HG03280 (cell line): ENCODE measurements at regions not wholly inside any gene's neighbourhood (a gene's known extent, or its start where the extent isn't known, plus 50 kb on each side); places are given as distances from the start of the nearest gene placed in this dataset.
"Not testable (repeated sequence)": the region's sequence is repeated elsewhere in the genome, so short reads cannot be mapped to it uniquely, and the experiment has no call there.

Source experiments
- ATAC-seq: cut with Tn5 transposase; IDR thresholded peaks from one replicate; pipeline ENCODE4 v1.9.1; 2021; ENCODE audit warnings: mild to moderate bottlenecking, moderate library complexity; ENCODE audit not compliant: unreplicated experiment

- no peak for ATAC-seq
Measured at GRCh38 chr2:138365581-138365980, 136.0 kb upstream of the SPOPL start.

GRCh38 chr2:138369856-138370255 lies 131.7 kb upstream of the SPOPL start:
- ATAC-seq, result no peak

DNA sequence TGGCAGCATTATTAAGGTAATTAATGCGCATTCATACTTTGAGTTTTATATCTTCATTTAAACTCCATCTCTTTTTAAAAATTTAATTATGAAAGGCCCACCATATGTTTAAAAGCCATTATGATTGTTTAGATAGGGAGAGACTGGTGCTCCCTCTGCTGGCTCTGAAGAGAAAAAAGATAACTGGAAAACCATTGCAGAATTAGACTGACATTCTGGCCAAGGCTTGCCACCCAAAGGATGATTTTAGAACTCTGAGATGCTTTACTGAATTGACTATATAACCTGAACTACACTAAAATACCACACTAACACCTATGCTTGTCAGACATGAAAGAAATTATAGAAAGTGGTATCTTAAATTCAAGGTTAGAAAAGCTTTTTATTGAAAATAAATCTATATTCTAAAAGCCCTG lies 127.6 kb upstream of the SPOPL start:
- ATAC-seq, result peak; percentile 59

GRCh38 chr2:138381373-138381772 lies 120.2 kb upstream of the SPOPL start:
- ATAC-seq, result no peak

- ATAC-seq, result no peak
Measured at GRCh38 chr2:138382672-138383071, 118.9 kb upstream of the SPOPL start.

GRCh38 chr2:138386191-138386590 lies 115.4 kb upstream of the SPOPL start:
- ATAC-seq, result not testable (repeated sequence)

- ATAC-seq, result no peak
Measured at GRCh38 chr2:138389063-138389462, 112.5 kb upstream of the SPOPL start.

GRCh38 chr2:138390316-138390945 lies 111.1 kb upstream of the SPOPL start:
- ATAC-seq, result no peak

DNA sequence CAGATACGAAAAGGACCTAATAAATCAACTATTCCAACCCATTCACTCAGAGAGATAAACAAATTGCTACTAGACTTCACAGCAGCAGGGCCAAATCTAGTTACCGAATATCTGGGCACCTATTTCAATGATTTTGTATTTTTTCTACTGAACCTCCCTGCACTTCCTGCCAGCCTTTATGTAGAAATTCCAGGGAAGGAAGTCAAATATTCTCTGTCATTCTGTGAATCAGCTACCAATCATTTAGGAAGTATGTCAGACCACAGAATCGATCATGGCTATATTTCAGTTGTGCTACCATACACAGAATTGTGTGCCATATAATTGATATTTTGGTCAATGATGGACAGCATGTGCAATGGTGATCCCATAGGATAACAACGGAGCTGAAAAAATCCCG lies 109.6 kb upstream of the SPOPL start:
- ATAC-seq, result no peak

- ATAC-seq, result no peak
Measured at GRCh38 chr2:138395565-138396306, 105.8 kb upstream of the SPOPL start.

DNA sequence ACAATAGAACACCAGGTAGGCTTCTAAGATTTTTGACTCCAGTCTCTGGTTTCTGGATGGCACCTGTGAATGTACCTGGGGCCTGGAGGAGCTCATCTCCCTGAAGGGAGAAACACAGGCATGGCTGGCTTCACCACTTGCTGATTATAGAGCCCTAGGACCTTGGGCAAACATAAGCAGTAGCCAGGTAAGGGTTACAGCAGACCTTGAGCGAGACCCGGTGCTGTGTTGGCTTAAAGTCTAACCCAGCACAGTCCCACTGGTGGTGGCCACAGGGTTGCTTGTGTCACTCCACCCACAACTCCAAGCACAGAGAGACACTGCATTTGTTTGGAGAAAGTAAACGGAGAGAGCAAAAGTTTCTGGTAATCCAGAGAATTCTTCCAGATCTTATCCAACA lies 104.7 kb upstream of the SPOPL start:
- no peak for ATAC-seq

DNA sequence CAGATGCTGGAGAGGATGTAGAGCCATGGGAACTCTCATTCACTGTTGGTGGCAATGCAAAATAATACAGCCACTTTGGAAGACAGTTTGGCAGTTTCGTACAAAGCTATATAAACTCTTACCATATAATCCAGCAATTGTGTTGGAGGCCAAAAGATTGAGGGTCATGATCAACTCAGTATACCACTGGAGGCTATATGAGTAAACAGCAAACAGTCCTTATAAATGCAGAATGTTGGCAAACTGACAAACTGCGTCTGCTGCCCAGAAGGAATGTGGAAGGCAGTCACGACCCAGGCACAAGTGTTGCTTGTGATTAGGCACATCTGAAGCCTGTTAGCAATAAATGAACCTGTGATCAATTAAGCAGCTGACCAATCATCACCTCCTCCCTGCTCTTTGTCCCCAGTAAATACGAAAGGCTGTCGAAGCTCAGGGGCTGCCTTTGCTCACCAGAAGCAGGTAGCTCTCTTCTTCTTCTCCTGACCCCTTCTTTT lies 98.1 kb upstream of the SPOPL start:
- no peak for ATAC-seq

- no peak for ATAC-seq
Measured at GRCh38 chr2:138414014-138414413, 87.6 kb upstream of the SPOPL start.

- ATAC-seq, result no peak
Measured at GRCh38 chr2:138415985-138416384, 85.6 kb upstream of the SPOPL start.

GRCh38 chr2:138418453-138418852 lies 83.1 kb upstream of the SPOPL start:
- no peak for ATAC-seq

DNA sequence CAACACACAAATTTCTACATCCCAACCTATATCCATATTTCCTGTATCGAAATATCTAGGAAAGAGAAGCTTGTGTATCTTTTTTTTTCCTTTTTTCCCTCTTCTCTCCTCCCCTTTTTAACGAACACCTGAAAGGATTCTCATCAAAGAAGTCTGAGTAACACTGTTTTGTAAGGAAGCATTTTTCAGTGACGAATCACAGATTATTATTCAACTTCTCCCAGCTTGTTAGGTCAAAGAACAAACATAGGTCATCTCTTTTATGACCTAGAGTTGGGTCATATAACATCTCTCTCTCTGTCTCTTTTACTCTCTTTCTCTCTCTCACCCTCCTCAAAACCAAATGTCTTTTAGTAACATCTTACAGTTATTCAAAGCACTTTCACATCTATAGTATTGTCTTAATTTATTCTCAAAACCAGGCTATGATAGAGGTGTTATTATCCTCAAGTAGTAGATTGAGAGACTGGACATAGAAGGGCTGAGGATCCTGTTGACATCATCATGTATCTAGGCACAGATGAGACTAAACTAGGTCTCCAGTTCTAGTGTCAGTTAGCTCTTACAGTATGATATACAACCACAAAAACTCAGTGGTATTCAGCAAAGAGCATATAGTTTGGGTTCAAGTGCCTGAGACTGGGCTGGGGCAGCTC lies 80.1 kb upstream of the SPOPL start:
- no peak for ATAC-seq

- no peak for ATAC-seq
Measured at GRCh38 chr2:138421971-138422335, 79.6 kb upstream of the SPOPL start.

GRCh38 chr2:138423198-138423597 lies 78.4 kb upstream of the SPOPL start:
- no peak for ATAC-seq

- no peak for ATAC-seq
Measured at GRCh38 chr2:138423745-138424144, 77.8 kb upstream of the SPOPL start.

DNA sequence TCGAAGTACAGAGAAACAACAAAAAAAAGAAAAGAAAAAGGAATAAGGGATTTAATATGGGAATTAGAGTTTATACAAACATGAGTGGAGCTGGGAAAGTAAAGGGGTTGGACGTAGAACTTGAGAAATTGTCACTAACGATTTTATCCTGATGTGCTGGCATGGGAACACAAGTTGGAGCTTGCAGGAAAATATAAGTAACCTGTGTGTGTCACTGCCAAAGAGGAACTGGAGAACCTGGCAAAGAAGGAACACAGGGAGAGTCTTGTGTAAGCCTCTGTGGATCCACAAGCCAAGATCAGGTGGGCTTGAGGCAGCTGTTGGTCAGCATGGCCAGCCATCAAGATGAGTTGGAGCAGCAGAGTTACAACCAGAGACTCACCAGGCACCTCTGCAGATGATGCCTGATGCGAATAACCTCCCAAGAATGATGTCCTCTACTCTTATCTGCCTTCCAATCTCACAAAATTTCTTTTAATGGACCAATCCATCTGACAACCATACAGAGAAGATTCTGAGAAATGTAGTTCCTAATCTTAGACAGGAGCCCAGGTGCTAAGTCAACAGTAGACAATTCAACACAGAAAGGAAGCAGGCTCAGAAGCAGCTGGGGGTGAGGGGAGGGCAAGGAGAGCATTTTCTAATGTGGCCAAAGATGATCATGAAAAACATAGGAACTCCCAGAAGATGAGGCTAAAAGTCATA lies 77.0 kb upstream of the SPOPL start:
- ATAC-seq, result no peak

DNA sequence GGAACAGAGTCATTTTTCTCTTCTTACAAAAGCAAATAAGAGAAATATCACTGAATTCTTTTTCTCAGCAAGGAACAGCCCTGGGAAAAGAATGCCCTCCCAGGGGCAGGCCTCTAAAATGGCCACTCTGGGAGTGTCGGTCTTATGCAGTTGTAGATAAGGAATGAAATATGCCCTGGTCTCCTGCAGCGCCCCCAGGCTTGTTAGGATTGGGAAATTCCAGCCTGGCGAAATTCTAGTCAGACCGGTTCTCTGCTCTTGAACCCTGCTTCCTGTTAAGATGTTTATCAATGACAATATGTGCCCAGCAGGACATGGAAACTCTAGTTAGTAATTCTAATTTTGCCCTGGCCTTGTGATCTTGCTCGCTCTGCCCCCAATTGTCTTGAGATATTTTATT lies 75.5 kb upstream of the SPOPL start:
- not testable (repeated sequence) for ATAC-seq
